GM13976 (cell line): ENCODE measurements at regions not wholly inside any gene's neighbourhood (a gene's known extent, or its start where the extent isn't known, plus 50 kb on each side); places are given as distances from the start of the nearest gene placed in this dataset.

Experiments
- DNase-seq: peaks from one replicate; pipeline ENCODE4 v3.0.0; 2012; ENCODE audit warnings: low spot score
- CTCF ChIP-seq: IDR thresholded peaks from 2 replicates; pipeline ENCODE4 v1.5.1; 2012; ENCODE audit warnings: borderline replicate concordance, mild to moderate bottlenecking; ENCODE audit not compliant: insufficient read depth; ENCODE audit errors: extremely low read depth, missing control alignments, control extremely low read depth
- in situ Hi-C: fragments of 300-500 bp; cut with MboI; formaldehyde crosslinking; loops from one replicate; pipeline ENCODE4 v1.12.0; 2022; ENCODE audit warnings: low sequenced_read_pairs, mixed read lengths, inconsistent platforms; ENCODE audit not compliant: unreplicated experiment

DNA sequence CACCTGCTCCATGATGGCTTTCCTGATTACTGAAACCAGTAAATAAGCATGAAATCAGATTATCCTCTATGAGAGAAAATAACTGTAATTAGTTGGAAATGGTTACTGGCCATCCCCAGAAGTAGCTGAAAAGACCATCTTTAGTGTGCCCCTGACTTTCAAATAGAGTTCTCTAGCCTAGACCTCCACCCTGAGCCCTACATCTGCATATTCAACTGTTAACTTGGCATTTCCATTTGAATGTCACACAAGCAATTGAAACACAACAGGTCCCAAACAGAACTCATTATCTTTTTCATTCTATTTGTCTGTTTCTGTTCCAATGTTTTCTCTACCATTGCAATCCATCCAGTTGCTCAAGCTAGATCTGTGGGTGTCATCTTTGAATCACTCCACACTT lies 952.3 kb downstream of the RPA4 start:
- no peak for TF ChIP-seq CTCF
- in situ Hi-C loops = no loop called here
- DNase-seq = no peak

GRCh38 chrX:97841544-97842179 lies 958.0 kb downstream of the RPA4 start:
- TF ChIP-seq CTCF = no peak
- DNase-seq = no peak
- in situ Hi-C loops = no loop called here

DNA sequence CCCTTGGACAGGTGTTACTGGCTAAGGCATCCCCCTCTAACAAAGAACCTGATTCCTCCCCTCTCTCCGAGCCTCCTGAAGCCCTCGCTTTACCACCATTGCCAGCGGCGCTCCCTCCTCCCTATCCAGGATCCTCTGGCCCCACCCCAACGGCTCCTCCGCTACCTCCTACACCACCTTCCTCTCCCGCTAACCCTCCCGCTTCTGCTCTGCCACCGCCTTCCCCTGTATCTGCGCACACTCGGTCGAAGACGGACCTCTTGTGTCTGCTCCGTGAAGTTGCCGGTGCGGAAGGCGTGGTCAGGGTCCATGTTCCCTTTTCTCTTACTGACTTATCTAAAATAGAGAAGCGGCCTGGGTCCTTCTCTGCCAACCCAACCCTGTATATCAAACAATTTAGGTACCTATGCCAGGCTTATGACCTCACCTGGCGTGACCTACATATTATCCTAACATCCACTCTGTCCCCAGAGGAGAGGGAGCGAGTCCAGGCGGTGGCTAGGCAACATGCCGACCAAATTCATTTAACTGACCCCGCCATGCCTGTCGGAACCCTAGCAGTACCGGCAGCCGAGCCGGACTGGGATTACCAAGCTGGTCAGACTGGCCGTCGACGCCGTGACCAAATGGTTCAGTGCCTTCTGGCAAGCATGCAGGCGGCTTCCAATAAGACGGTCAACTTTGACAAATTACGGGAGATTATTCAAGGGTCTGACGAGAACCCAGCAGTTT lies 958.9 kb downstream of the RPA4 start:
- TF ChIP-seq CTCF = no peak
- in situ Hi-C loops = no loop called here
- DNase-seq = peak; percentile 5

DNA sequence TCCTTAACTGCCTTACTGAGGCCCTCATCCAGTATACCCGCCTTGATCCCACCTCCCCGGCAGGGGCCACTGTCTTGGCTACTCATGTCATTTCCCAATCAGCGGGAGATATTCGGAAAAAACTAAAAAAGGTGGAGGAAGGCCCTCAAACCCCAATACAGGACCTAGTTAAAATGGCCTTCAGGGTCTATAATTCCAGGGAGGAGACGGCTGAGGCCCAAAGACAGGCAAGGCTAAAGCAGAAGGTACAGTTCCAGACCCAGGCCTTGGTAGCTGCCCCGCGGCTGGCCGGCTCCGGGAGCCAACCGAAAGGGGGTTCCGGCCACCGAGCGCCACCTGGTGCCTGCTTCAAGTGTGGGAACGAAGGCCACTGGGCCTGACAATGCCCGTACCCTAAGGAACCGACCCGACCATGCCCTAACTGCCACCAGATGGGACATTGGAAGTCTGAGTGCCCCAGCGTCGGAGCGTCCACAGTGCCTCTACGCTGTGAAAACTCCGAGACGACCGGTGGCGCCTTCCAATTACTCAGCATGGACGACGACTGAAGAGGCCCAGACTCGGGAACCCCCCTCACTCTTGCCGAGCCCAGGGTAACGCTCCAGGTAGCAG lies 959.6 kb downstream of the RPA4 start:
- no peak for TF ChIP-seq CTCF
- in situ Hi-C loops = no loop called here
- DNase-seq = peak; percentile 10

GRCh38 chrX:97844161-97844560 lies 960.5 kb downstream of the RPA4 start:
- in situ Hi-C loops = no loop called here
- no peak for DNase-seq
- no peak for TF ChIP-seq CTCF

DNA sequence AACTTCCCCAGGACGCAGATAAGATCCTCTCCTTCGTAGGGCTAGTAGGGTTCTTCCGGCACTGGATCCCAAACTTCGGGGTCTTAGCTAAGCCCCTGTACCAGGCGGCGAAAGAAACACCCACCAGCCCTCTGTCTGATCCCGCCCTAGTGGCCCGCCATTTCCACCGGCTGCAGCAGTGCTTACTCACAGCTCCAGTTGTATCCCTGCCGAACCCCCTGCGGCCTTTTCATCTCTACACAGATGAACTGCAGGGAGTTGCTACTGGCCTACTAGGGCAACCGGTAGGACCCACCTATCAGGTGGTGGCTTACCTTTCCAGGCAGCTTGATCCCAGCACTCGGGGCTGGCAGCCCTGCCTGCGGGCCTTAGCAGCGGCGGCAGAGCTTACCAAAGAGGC lies 961.2 kb downstream of the RPA4 start:
- in situ Hi-C loops = no loop called here
- no peak for TF ChIP-seq CTCF
- DNase-seq = peak; percentile 8
